ENCODE measurements at regions not wholly inside any gene's neighbourhood (a gene's known extent, or its start where the extent isn't known, plus 50 kb on each side); places are given as distances from the start of the nearest gene placed in this dataset.

DNA sequence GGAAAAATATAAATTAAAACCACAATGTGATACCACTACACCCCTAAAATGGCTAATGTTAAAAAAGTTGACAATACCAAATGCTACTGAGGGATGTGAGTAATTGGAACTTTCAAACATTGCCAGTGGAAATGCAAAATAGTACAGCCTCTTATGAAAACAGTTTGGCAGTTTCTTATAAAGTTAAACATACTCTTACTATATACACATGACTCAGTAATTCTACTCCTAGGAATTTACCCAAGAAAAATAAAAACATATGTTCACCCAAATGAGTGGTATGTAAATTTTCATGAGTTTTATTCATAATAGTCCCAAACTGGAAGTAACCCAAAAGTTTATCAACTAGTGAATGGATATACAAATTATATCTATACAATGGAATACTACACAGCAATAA is 228.0 kb downstream of the CYP26B1 start:
- no peak for DNase-seq

GRCh38 chr2:71910277-71910676 is 237.4 kb downstream of the CYP26B1 start:
- DNase-seq = no peak

GRCh38 chr2:71908798-71909197 is 238.9 kb downstream of the CYP26B1 start:
- DNase-seq = no peak

- no peak for DNase-seq
These were observed 240.2 kb downstream of the CYP26B1 start for GRCh38 chr2:71907503-71907902.

GRCh38 chr2:71906357-71906973 is 241.2 kb downstream of the CYP26B1 start:
- no peak for DNase-seq

DNA sequence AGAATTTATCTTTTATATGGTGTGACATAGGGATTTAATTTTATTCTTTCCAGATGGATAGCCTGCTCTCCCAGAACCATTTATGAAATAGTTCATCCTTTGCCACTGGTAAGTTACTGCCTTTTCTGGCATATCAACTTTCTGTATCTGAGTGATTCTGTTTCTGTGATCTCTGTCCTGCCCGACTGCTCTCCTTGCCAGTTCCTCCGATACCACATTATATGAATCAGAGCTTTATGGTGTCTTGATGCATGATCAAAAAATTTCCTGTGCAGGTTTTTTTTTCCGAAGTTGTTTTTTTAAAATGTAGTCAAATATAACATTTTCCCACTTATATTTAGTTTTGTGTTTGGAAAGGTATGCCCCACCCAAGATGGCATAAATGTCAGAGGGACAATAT is 242.5 kb downstream of the CYP26B1 start:
- DNase-seq = no peak

GRCh38 chr2:71903841-71904240 is 243.8 kb downstream of the CYP26B1 start:
- DNase-seq = no peak

DNA sequence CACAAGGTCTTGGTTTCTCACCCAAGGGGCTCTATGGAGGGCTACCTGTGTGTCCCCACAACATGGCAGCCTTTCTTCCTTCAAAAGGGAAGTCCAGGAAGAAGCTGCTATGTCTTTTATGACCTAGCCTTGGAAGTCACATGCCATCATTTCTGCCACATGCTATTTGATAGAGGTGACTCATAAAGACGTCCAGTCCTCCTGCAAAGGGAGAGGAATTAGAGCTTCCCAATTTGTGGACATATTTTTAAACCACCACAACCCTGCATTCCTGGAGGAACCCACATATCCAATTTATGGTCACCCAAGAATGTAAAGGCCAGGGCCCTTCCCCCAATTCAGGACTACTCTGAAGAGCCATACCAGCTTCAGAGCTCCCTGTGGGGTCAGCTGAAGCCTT is 246.2 kb downstream of the CYP26B1 start:
- no peak for DNase-seq

DNA sequence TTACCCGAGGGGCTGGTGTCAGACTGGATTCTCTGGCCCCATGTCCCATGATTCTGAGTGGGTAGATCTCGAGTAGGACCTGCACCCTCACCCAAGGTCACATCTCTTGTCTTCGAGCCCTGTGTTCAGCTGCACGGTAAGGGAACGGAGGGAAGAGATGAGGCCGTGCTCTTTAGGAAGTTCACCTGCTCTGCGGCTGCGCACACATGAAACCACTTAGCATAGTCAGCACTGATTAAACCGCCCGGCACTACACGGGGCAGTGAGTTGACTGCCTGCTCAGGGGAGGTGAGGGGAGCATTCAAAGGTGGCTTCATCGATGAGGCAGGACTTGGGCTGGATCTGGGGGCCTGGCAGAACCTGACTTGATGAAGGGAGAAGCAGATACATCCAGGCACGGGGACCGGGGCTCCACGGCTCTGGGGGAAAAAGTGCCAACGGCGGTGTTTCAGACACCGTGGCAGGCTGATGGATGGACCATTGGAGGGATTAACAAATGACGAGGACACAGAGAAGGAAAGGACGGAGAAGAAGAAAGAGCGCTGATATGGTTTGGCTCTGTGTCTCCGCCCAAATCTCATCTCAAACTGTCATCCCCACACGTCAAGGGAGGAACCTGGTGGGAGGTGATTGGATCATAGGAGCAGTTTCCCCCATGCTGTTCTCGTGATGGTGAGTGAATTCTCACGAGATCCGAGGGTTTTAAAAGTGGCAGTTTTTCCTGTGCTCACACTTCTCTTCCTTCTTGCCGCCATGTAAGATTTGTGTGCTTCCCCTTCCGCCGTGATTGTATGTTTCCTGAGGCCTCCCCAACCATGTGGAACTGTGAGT is 248.6 kb downstream of the CYP26B1 start:
- no peak for DNase-seq

- DNase-seq = no peak
These were observed 249.3 kb downstream of the CYP26B1 start for GRCh38 chr2:71898375-71898774.

DNA sequence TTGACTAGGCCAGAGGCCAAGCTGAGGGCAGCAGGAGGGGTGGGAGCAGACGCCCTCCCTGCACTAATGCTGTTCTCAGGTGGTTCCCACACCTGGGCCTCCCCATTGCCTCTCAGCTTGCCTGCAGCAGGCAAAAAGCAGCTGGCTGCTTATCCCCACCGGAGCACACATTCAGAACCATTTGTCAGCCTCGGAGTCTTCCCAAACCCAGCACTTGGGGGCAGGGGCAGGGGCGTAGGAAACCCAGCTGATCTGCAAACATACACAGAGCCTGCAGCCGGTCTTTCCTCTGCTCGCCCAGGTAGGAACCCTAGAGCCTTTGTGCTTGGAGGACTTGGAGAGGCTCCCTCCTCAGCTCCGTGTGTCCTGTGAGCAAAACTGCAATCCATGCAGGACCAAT is 249.8 kb downstream of the CYP26B1 start:
- no peak for DNase-seq

- no peak for DNase-seq
These were observed 250.6 kb downstream of the CYP26B1 start for GRCh38 chr2:71897137-71897480.

DNA sequence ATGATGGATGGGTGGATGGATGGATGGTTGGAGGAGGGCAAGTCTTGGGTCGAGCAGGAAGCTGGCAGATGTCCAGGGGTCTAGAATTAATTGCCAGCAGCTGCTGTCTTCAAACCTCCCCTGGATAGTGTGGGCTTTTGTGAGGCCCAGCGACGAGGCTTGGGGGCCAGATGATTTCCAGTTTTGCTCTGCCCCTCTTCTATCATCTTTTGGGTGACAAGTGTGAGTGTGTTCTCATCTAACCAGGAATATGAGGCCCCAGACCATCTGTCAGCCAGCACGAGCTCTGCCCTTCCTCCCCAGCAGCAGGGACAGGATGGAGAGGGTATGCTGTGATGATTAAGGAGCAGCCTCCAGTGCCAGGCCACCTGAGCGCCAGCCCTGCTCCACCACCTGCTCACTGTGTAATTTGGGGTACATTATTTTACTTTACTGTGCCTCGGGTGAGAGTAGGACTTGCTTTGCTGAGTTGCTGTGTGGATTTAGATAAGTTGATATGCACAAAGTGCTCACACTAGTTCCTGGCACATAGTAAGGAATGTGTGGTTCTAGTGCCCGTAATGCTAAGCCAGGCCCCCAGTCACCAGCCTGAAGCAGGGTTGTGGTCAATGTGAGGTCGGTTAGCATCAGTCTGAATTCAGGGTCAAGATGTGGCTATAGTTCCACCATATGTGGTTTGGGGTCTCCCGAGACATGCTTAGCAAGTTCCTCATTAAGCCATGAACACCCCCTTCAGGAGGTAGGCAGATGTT is 251.1 kb downstream of the CYP26B1 start:
- no peak for DNase-seq

DNA sequence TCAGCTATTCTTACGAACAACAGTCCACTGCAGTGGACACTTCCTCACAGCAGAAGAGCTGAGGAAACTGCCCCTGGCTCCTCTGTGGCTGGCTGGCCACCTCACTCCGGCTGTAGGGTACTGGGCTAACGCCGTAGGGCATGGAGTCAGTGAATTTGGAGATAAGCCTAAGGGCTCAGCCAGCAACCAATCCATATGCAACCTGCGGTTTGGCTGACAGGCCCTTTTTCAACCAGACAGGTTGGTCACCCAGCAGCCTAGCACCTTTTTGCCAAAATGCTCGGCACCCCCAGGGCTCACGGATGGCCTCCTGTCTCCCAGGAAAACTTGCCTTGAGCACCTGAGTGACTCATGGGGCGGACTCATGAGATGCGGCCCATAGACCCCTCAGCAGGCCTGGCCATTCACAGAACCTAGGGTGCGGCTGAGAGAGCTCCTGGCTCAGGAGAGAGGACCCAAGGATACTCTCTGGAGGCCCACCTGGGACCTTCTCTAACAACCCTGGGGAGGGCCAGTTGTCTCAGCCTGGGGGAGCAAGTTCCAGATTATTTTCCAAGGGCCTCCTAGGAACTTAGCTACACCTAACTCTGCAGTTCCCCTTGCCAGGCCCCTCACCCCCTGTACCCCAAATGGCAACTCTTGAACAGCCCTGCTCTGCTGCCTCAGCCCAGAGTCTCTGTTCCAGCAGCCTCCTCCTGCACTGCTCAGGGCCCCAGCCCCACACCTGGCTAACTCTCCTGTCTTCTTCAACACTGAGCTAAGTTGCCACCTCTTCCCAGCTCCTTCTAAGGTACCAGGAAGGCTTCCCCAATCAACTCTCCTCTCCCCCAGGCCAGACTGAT is 252.1 kb downstream of the CYP26B1 start:
- no peak for DNase-seq

DNA sequence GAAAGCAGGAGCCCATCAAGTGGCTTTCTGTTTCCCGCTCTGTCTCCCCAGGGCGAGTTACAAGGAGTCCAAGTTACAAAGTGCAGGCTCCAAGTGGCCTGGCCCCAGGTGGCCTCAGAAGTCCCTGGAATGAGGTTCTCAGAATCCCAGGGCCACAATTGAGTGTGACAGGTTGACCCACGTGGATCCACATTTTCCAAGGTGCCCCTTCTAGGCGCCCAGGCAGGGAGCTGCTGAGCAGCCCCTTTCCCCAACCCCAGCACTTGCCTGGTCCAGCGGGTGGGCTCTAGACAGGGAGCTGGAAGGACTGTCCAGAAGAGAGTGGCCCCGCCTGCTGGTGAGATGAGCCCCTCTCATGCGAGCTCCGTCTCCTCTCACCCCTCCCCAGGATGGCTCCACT is 253.4 kb downstream of the CYP26B1 start:
- DNase-seq = no peak

DNA sequence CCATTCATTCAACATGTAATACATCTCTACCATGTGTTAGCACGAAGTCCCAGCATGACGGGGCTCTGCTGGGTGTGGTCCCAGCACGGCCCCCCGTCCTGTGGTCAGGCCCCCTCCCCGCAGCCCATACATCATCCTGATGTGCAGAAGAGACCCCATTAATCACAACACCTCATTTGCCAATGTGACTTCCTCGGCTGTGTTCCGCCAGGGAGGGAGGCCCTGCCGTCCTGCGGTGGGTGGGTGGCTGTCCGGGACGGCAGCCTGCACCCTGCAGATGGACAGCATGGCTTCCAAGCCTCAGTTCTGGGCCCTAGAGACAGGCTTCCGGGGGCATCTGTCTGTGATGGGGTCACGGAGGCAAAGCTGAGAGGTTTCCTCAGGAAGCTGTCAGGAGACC is 254.0 kb downstream of the CYP26B1 start:
- no peak for DNase-seq

DNA sequence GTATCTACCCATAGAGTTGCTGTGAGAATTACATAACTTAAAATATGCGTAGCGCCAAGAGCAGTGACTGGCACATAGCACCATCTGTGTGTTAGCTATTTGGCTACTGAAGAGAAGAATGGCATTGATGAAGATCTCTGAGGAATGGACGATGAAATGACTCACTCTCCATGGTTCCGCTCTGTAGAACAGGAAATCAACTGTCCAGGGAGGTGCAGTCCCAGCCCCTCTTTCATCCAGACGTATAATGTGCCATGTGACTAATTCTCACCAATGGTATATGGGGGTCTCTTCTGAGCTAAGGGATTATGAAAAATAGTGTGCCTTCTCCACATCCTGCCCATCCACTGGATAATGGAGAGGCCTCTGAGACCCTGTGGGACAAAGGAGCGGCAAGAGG is 254.8 kb downstream of the CYP26B1 start:
- no peak for DNase-seq

- no peak for DNase-seq
These were observed 255.3 kb downstream of the CYP26B1 start for GRCh38 chr2:71892423-71892730.

- DNase-seq = no peak
These were observed 255.8 kb downstream of the CYP26B1 start for GRCh38 chr2:71891719-71892422.

DNA sequence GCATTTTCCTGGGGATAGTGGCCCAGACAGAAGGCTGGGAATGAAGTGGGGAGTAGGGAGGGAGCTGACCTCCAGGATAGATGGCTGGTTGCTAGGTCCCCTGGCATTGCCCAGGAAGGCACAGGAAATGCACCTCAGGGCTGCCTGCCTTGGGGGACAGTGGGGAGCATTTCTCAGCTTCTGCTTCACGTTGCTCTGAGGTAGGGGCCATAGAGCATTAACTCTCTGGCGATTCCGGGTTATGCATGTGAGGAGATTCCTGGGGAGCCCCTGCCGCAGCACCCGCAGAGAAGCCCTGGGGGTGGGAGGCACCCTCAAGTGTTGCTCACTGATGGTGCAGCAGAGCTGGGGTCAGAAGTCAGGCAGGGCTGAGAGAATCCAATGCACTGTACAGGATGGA is 256.5 kb downstream of the CYP26B1 start:
- DNase-seq = no peak

DNA sequence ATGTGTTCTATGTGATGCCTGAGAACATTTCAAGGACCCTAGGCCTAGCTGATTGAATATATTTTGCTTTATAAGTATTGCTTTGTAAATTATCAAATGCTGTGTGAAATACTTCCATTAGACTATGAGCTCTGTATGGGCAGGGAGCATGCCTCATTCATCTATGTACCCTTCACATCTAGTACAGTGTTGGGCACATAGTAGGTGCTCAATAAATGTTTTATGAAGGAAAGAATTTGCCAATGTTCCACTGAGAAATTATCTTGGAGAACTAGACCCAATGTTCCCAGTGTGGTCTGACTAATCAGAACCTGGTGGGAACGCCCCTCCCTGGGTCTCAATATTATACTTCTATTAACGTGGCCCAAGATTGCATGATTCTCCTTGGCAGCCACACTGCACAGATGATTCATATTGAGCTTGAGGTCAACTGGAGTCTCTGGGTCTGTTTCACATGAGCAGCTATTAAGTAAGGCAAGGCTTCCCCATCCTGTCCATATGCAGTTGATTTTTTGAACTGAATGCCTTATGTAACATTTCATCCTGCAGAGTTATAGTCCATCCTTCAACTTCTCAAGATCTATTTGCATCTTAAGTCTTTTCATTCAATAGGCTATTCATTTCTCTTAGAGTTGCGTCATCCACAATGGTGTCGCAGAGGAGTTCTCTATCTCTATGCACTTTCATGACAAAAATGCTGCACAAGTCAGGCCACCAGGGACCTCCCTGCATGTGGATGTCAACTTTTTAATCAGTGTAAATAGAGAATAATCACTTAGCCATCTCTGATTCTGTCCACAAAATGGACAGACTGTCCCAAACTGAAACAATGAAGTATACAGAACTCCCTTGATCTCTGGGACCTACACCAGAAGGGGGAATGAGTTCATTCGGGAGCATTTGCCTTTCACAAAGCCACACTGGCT is 257.6 kb downstream of the CYP26B1 start:
- no peak for DNase-seq
